Effector CD8-positive, alpha-beta T cell (primary cell): ENCODE measurements at regions not wholly inside any gene's neighbourhood (a gene's known extent, or its start where the extent isn't known, plus 50 kb on each side); places are given as distances from the start of the nearest gene placed in this dataset.

Experiments used
- DNase-seq: peaks from one replicate; lab custom pipeline; 2025; lab: John Stamatoyannopoulos, UW

GRCh38 chr2:860259-860855 is 90.3 kb upstream of the SNTG2 start:
- DNase-seq: no peak

- no peak for DNase-seq
These were observed 92.0 kb upstream of the SNTG2 start for GRCh38 chr2:858646-859045.

- no peak for DNase-seq
These were observed 92.7 kb upstream of the SNTG2 start for GRCh38 chr2:857937-858336.

GRCh38 chr2:857081-857480 is 93.6 kb upstream of the SNTG2 start:
- no peak for DNase-seq

- no peak for DNase-seq
These were observed 94.2 kb upstream of the SNTG2 start for GRCh38 chr2:856456-856855.

- DNase-seq: no peak
These were observed 94.6 kb upstream of the SNTG2 start for GRCh38 chr2:856041-856440.

- DNase-seq: no peak
These were observed 95.5 kb upstream of the SNTG2 start for GRCh38 chr2:855177-855576.

- peak; percentile 3 for DNase-seq
These were observed 96.2 kb upstream of the SNTG2 start for GRCh38 chr2:854460-854859.

GRCh38 chr2:853203-853870 is 97.3 kb upstream of the SNTG2 start:
- no peak for DNase-seq

- no peak for DNase-seq
These were observed 98.5 kb upstream of the SNTG2 start for GRCh38 chr2:852168-852567.

- no peak for DNase-seq
These were observed 99.0 kb upstream of the SNTG2 start for GRCh38 chr2:851680-852079.

GRCh38 chr2:851078-851477 is 99.6 kb upstream of the SNTG2 start:
- no peak for DNase-seq

GRCh38 chr2:850429-850828 is 100.2 kb upstream of the SNTG2 start:
- DNase-seq: no peak

GRCh38 chr2:848099-848498 is 102.5 kb upstream of the SNTG2 start:
- no peak for DNase-seq

- DNase-seq: no peak
These were observed 103.0 kb upstream of the SNTG2 start for GRCh38 chr2:847669-848068.

- DNase-seq: no peak
These were observed 105.9 kb upstream of the SNTG2 start for GRCh38 chr2:844715-845114.

- DNase-seq: no peak
These were observed 108.4 kb upstream of the SNTG2 start for GRCh38 chr2:842151-842803.

GRCh38 chr2:841036-841435 is 109.6 kb upstream of the SNTG2 start:
- DNase-seq: no peak

GRCh38 chr2:834233-834632 is 116.4 kb upstream of the SNTG2 start:
- no peak for DNase-seq

- DNase-seq: no peak
These were observed 117.5 kb upstream of the SNTG2 start for GRCh38 chr2:833180-833579.

- no peak for DNase-seq
These were observed 118.0 kb upstream of the SNTG2 start for GRCh38 chr2:832635-833034.

- no peak for DNase-seq
These were observed 119.0 kb upstream of the SNTG2 start for GRCh38 chr2:831622-832021.

GRCh38 chr2:831225-831536 is 119.5 kb upstream of the SNTG2 start:
- no peak for DNase-seq
